ENCODE measurements at regions not wholly inside any gene's neighbourhood (a gene's known extent, or its start where the extent isn't known, plus 50 kb on each side); places are given as distances from the start of the nearest gene placed in this dataset.

GRCh38 chr7:68581417-68581816 is 1016.9 kb upstream of the AUTS2 start:
- no peaks in the 10 kb centered on the region for H3K27me3 ChIP-seq
- no peak for DNase-seq
- H3K4me3 ChIP-seq, result no peak overlapping the region
- no peaks in the 10 kb centered on the region for H3K36me3 ChIP-seq
- no peaks in the 10 kb centered on the region for H3K4me1 ChIP-seq
- in situ Hi-C loops (cut with MboI; ENCODE audit: low sequenced_read_pairs in 4 of 4), result no loop called here
- no peak overlapping the region for H3K27ac ChIP-seq
- intact Hi-C loops (cut with DNase I; ENCODE audit: low total_unique reads), result no loop called here
- no peak for ATAC-seq
- no peak for TF ChIP-seq CTCF (IDR thresholded peaks at IDR 0.05 in 4 of 5, conservative IDR thresholded peaks at IDR 0.05 in 1 of 5)
- no peak for TF ChIP-seq POLR2A (IDR thresholded peaks at IDR 0.05)
- H3K9me3 ChIP-seq, result no peaks in the 10 kb centered on the region

GRCh38 chr7:68587599-68587998 is 1010.7 kb upstream of the AUTS2 start:
- H3K36me3 ChIP-seq, result no peaks in the 10 kb centered on the region
- H3K4me1 ChIP-seq, result no peaks in the 10 kb centered on the region
- TF ChIP-seq CTCF (IDR thresholded peaks at IDR 0.05 in 4 of 5, conservative IDR thresholded peaks at IDR 0.05 in 1 of 5) (no peak), POLR2A (IDR thresholded peaks at IDR 0.05) (no peak)
- ATAC-seq (no peak), DNase-seq (no peak)
- in situ Hi-C loops (cut with MboI; ENCODE audit: low sequenced_read_pairs in 4 of 4), result no loop called here
- intact Hi-C loops (cut with DNase I; ENCODE audit: low total_unique reads), result no loop called here
- H3K27ac ChIP-seq, result no peak overlapping the region
- no peaks in the 10 kb centered on the region for H3K9me3 ChIP-seq
- H3K27me3 ChIP-seq, result no peaks in the 10 kb centered on the region
- H3K4me3 ChIP-seq, result no peak overlapping the region

- TF ChIP-seq POLR2A (IDR thresholded peaks at IDR 0.05) (no peak), CTCF (IDR thresholded peaks at IDR 0.05 in 4 of 5, conservative IDR thresholded peaks at IDR 0.05 in 1 of 5) (no peak)
- Histone ChIP-seq H3K36me3 (no peaks in the 10 kb centered on the region), H3K27me3 (no peaks in the 10 kb centered on the region), H3K4me1 (no peaks in the 10 kb centered on the region), H3K4me3 (no peak overlapping the region), H3K27ac (no peak overlapping the region), H3K9me3 (no peaks in the 10 kb centered on the region)
- intact Hi-C loops (cut with DNase I; ENCODE audit: low total_unique reads) (no loop called here), in situ Hi-C loops (cut with MboI; ENCODE audit: low sequenced_read_pairs in 4 of 4) (no loop called here)
- DNase-seq, result peak in 1 of 2 donors; percentile 1
- ATAC-seq, result no peak
Measured at GRCh38 chr7:68601826-68602225, 996.4 kb upstream of the AUTS2 start.

GRCh38 chr7:68604541-68604940 is 993.7 kb upstream of the AUTS2 start:
- intact Hi-C loops (cut with DNase I; ENCODE audit: low total_unique reads), result no loop called here
- H3K4me3 ChIP-seq, result no peak overlapping the region
- DNase-seq (no peak), ATAC-seq (no peak)
- no peak overlapping the region for H3K27ac ChIP-seq
- H3K9me3 ChIP-seq, result no peaks in the 10 kb centered on the region
- no peaks in the 10 kb centered on the region for H3K36me3 ChIP-seq
- H3K27me3 ChIP-seq, result no peaks in the 10 kb centered on the region
- in situ Hi-C loops (cut with MboI; ENCODE audit: low sequenced_read_pairs in 4 of 4), result no loop called here
- TF ChIP-seq POLR2A (IDR thresholded peaks at IDR 0.05) (no peak), CTCF (IDR thresholded peaks at IDR 0.05 in 4 of 5, conservative IDR thresholded peaks at IDR 0.05 in 1 of 5) (no peak)
- no peaks in the 10 kb centered on the region for H3K4me1 ChIP-seq

GRCh38 chr7:68610701-68611100 is 987.6 kb upstream of the AUTS2 start:
- Histone ChIP-seq H3K4me1 (no peaks in the 10 kb centered on the region), H3K4me3 (no peak overlapping the region), H3K27ac (no peak overlapping the region), H3K36me3 (no peaks in the 10 kb centered on the region), H3K27me3 (no peaks in the 10 kb centered on the region), H3K9me3 (no peaks in the 10 kb centered on the region)
- no peak for TF ChIP-seq POLR2A (IDR thresholded peaks at IDR 0.05)
- TF ChIP-seq CTCF (IDR thresholded peaks at IDR 0.05 in 4 of 5, conservative IDR thresholded peaks at IDR 0.05 in 1 of 5), result no peak
- in situ Hi-C loops (cut with MboI; ENCODE audit: low sequenced_read_pairs in 4 of 4), result no loop called here
- DNase-seq (no peak), ATAC-seq (no peak)
- intact Hi-C loops (cut with DNase I; ENCODE audit: low total_unique reads), result no loop called here

Measured in gastrocnemius medialis (tissue), 4 donors.